CD4-positive, alpha-beta T cell (primary cell): ENCODE measurements at regions not wholly inside any gene's neighbourhood (a gene's known extent, or its start where the extent isn't known, plus 50 kb on each side); places are given as distances from the start of the nearest gene placed in this dataset.

Experiments
- ATAC-seq: fragments of 200-7000 bp; cut with Tn5 transposase; one replicate; pipeline ENCODE4 v1.10.0; 2022; ENCODE audit warnings: mild to moderate bottlenecking; ENCODE audit not compliant: poor library complexity
- CTCF ChIA-PET: fragments of 350-600 bp; sonication (Branson Sonifier 250); formaldehyde crosslinking; loops from one replicate; lab custom pipeline; 2021; ENCODE audit warnings: antibody characterized with exemption, inconsistent platforms; lab: Charles Lee
- POLR2A ChIA-PET: fragments of 350-600 bp; sonication (Branson Sonifier 250); formaldehyde crosslinking; loops from one replicate; lab custom pipeline; 2021; ENCODE audit warnings: antibody characterized with exemption, inconsistent platforms; lab: Charles Lee
- DNase-seq, 14 experiments: peaks; one replicate each; pipeline ENCODE4 v3.0.0-alpha.2; 2013 to 2020; ENCODE audit warnings: mixed read lengths in 2 of 14
- H3K27ac ChIP-seq, 2 donors: one replicate each; pipeline versions ENCODE4 v1.5.1 to v1.7.0; 2013; ENCODE audit warnings: low read length in 2 of 2, low read depth in 1 of 2, mild to moderate bottlenecking in 1 of 2
- H3K27me3 ChIP-seq, 2 experiments: 1 replicate in 1 of 2; 2 replicates in 1 of 2; pipeline versions ENCODE4 v1.6.1 to v1.7.0; 2013; ENCODE audit warnings: low read length in 2 of 2, control low read depth in 1 of 2, mild to moderate bottlenecking in 1 of 2, moderate library complexity in 1 of 2; ENCODE audit not compliant: insufficient read depth in 2 of 2, control insufficient read depth in 1 of 2
- H3K36me3 ChIP-seq: one replicate; pipeline ENCODE4 v1.6.1; 2013; ENCODE audit warnings: low read length, control low read depth; ENCODE audit not compliant: insufficient read depth
- H3K4me1 ChIP-seq: one replicate; pipeline ENCODE4 v1.6.1; 2013; ENCODE audit warnings: low read length, control low read depth; ENCODE audit not compliant: insufficient read depth
- H3K4me3 ChIP-seq: one replicate; pipeline ENCODE4 v1.5.1; 2013; ENCODE audit warnings: mild to moderate bottlenecking, low read length, moderate library complexity
- H3K9me3 ChIP-seq, 2 experiments: 1 replicate in 1 of 2; 2 replicates in 1 of 2; pipeline versions ENCODE4 v1.6.1 to v1.7.0; 2013; ENCODE audit warnings: low read length in 2 of 2, mild to moderate bottlenecking in 2 of 2, control low read depth in 1 of 2, moderate library complexity in 1 of 2; ENCODE audit not compliant: control insufficient read depth in 1 of 2, insufficient read depth in 1 of 2
- H3K27ac Mint-ChIP-seq: one replicate; pipeline ENCODE4 v1.8.0; 2020; ENCODE audit warnings: mixed read lengths
- H3K27me3 Mint-ChIP-seq: one replicate; pipeline ENCODE4 v1.8.0; 2021; ENCODE audit warnings: mixed read lengths
- H3K36me3 Mint-ChIP-seq: one replicate; pipeline ENCODE4 v1.8.0; 2021; ENCODE audit warnings: low read depth, mixed read lengths
- H3K4me1 Mint-ChIP-seq: one replicate; pipeline ENCODE4 v1.8.0; 2021; ENCODE audit warnings: low read depth, mixed read lengths
- H3K4me3 Mint-ChIP-seq: one replicate; pipeline ENCODE4 v1.8.0; 2020; ENCODE audit warnings: mild to moderate bottlenecking, mixed read lengths
- H3K9me3 Mint-ChIP-seq: one replicate; pipeline ENCODE4 v1.8.0; 2020; ENCODE audit warnings: mixed read lengths
- CTCF ChIP-seq: fragments of 200-600 bp; IDR thresholded peaks from one replicate; pipeline ENCODE4 v1.8.0; 2022; ENCODE audit warnings: antibody characterized with exemption, mild to moderate bottlenecking
- intact Hi-C, 2 experiments: fragments of 100-400 bp; cut with DNase I in 1 of 2; cut with micrococcal nuclease in 1 of 2; formaldehyde crosslinking; loops; one replicate each; pipeline versions ENCODE4 v1.15.1 to v1.9.0; 2023 to 2025; cut with DNase I, micrococcal nuclease

- Histone ChIP-seq H3K27me3 (no peaks in the 10 kb centered on the region), H3K36me3 (no peaks in the 10 kb centered on the region), H3K27ac (no peak overlapping the region), H3K9me3 (no peaks in the 10 kb centered on the region), H3K4me1 (no peaks in the 10 kb centered on the region), H3K4me3 (no peak overlapping the region)
- Mint-ChIP-seq H3K36me3 (no peaks in the 10 kb centered on the region), H3K4me3 (no peak overlapping the region), H3K9me3 (no peaks in the 10 kb centered on the region), H3K4me1 (no peaks in the 10 kb centered on the region), H3K27ac (no peak overlapping the region), H3K27me3 (peaks cover 18% of the 10 kb centered on the region)
- ATAC-seq (no peak), DNase-seq (no peak)
- TF ChIP-seq CTCF: no peak
- ChIA-PET POLR2A (no interaction called here), CTCF (no interaction called here)
- intact Hi-C loops: no loop called here
Measured at GRCh38 chr6:16002332-16003196, 126.3 kb upstream of the MYLIP start.

- CTCF ChIA-PET: no interaction called here
- H3K27ac Mint-ChIP-seq: no peak overlapping the region
- no peaks in the 10 kb centered on the region for H3K36me3 ChIP-seq
Measured at GRCh38 chr6:16001158-16001557, 127.7 kb upstream of the MYLIP start.

GRCh38 chr6:15999201-15999600 lies 129.7 kb upstream of the MYLIP start:
- ChIA-PET POLR2A (no interaction called here), CTCF (no interaction called here)
- Mint-ChIP-seq H3K27ac (no peak overlapping the region), H3K9me3 (no peaks in the 10 kb centered on the region), H3K36me3 (no peaks in the 10 kb centered on the region), H3K27me3 (peaks cover 13% of the 10 kb centered on the region), H3K4me3 (no peak overlapping the region), H3K4me1 (no peaks in the 10 kb centered on the region)
- H3K36me3 ChIP-seq: no peaks in the 10 kb centered on the region
- no peaks in the 10 kb centered on the region for H3K4me1 ChIP-seq
- no peak overlapping the region for H3K4me3 ChIP-seq
- no peaks in the 10 kb centered on the region for H3K9me3 ChIP-seq
- no peak overlapping the region for H3K27ac ChIP-seq
- TF ChIP-seq CTCF: no peak
- no peaks in the 10 kb centered on the region for H3K27me3 ChIP-seq
- DNase-seq: no peak
- intact Hi-C loops: no loop called here
- no peak for ATAC-seq

More at GRCh38 chr6:16001158-16001557, 127.7 kb upstream of the MYLIP start:
- TF ChIP-seq CTCF: no peak
- peaks cover 18% of the 10 kb centered on the region for H3K27me3 Mint-ChIP-seq
- Histone ChIP-seq H3K9me3 (no peaks in the 10 kb centered on the region), H3K27me3 (no peaks in the 10 kb centered on the region), H3K27ac (no peak overlapping the region), H3K4me3 (no peak overlapping the region), H3K4me1 (no peaks in the 10 kb centered on the region)
- no peaks in the 10 kb centered on the region for H3K9me3 Mint-ChIP-seq
- H3K36me3 Mint-ChIP-seq: no peaks in the 10 kb centered on the region
- intact Hi-C loops: no loop called here
- POLR2A ChIA-PET: no interaction called here
- ATAC-seq (no peak), DNase-seq (no peak)
- no peak overlapping the region for H3K4me3 Mint-ChIP-seq
- no peaks in the 10 kb centered on the region for H3K4me1 Mint-ChIP-seq
